Amygdala (tissue), 56 donors: ENCODE measurements at regions not wholly inside any gene's neighbourhood (a gene's known extent, or its start where the extent isn't known, plus 50 kb on each side); places are given as distances from the start of the nearest gene placed in this dataset.
"Not testable (repeated sequence)": the region's sequence is repeated elsewhere in the genome, so short reads cannot be mapped to it uniquely, and the experiment has no call there.

Source experiments
- DNase-seq, 56 donors: peaks; one replicate each; lab custom pipeline; 2025; lab: John Stamatoyannopoulos, UW

- DNase-seq: no peak
Measured at GRCh38 chrX:65331371-65331770, 203.2 kb downstream of the LAS1L start.

DNA sequence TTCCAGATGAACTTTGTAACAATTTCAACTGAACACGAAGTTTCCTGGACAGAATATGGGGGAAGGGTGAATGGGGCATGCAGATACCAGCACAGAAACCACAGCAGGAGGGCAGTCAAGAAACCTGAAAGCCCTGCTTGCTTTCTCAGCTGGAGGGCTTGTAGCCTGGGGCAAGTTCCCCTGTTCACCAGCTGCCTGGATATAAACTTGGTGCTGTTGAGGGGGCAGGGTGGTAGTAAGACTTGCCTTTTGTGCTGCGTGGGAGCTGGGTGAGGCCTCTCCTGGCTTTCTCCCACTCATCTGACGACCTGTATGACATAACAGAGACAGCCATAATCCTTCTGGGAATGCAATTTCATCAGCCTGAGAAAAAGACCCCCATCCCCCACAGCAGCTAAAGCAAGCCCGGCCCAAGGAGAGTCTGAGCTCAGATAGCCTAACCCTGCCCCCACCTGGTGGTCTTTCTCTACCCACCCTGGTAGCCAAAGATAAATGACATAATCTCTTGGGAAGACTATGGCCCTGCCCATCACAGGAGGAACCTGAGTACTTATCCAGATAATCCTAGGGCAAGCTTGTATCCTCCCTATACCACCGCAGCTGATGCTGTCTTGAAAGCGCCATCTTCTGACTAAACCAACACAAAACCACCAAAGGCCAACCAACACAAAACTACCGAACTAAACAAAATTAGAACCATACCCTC lies 234.3 kb downstream of the LAS1L start:
- DNase-seq: no peak

- not testable (repeated sequence) for DNase-seq
Measured at GRCh38 chrX:65282905-65283304, 251.7 kb downstream of the LAS1L start.

- no peak for DNase-seq
Measured at GRCh38 chrX:65273152-65273551, 261.4 kb downstream of the LAS1L start.

DNA sequence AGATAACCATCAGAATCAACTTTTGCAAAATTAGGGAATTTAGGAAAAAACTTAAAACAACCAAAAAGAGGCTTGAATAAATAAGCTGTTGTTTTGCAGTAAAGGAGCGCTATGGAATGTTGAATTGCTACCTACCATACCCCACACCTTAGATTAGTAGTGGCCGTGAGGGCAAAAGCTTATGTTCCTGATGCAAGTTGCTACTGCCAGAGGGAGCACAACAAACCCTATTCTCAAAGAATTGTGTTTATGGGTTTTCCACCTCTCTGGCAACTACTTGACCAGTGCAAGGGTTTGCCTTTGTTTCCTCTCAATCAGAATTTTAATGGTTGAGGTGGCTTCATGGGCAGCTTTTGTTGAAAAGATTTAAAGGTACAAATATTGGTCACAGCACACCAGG lies 268.1 kb downstream of the LAS1L start:
- DNase-seq: no peak

GRCh38 chrX:65253817-65254216 lies 277.6 kb upstream of the ZC4H2 start:
- no peak for DNase-seq

GRCh38 chrX:65241059-65241721 lies 264.9 kb upstream of the ZC4H2 start:
- DNase-seq: no peak

DNA sequence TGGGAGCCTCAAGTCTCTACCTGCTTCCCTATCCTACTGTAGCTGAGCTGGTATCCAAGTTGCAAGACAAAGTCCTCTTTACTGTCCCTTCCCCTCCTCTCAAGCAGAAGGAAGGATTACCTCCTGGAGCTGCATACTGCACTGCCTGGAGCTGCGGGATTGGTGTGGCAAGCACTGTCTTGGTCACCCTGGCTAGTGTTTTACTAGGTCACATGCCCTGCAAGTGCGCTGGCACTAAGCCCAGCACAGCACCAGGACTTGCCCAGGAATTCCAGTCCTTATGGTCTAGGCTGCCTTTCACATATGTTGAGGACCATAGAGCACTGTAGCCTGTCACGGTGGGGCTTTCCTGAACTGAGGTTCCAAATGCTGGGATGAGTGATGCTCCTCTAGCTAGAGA lies 227.3 kb upstream of the ZC4H2 start:
- no peak for DNase-seq

- peak in 10 of 56 donors; percentile 0 to 8 (median 2) for DNase-seq
Measured at GRCh38 chrX:65196758-65197360, 220.6 kb upstream of the ZC4H2 start.

GRCh38 chrX:65195621-65196020 lies 219.4 kb upstream of the ZC4H2 start:
- DNase-seq: no peak

- DNase-seq: no peak
Measured at GRCh38 chrX:65194547-65194946, 218.3 kb upstream of the ZC4H2 start.

- not testable (repeated sequence) for DNase-seq
Measured at GRCh38 chrX:65163325-65163724, 187.1 kb upstream of the ZC4H2 start.

DNA sequence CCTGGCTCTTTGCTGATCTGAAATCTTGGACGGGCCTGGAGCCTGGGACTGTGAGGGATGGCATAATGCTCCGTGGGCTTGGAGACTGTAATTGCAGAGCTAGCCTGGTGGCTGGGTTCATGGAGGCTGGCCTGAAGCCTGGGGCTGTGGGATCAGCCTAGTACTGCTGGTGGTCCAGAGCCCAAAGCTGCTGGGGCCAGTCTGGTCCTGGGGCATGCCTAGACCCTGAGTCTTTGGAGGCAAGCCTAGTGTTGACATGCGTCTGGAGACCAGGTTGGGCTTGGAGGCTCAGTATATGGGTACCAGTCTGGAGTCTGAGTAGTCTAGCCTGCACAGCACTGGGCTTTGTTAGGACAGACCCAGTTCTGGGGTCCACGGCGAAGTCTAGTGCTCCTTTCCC lies 172.0 kb upstream of the ZC4H2 start:
- DNase-seq: no peak

GRCh38 chrX:65136424-65136823 lies 160.2 kb upstream of the ZC4H2 start:
- no peak for DNase-seq

DNA sequence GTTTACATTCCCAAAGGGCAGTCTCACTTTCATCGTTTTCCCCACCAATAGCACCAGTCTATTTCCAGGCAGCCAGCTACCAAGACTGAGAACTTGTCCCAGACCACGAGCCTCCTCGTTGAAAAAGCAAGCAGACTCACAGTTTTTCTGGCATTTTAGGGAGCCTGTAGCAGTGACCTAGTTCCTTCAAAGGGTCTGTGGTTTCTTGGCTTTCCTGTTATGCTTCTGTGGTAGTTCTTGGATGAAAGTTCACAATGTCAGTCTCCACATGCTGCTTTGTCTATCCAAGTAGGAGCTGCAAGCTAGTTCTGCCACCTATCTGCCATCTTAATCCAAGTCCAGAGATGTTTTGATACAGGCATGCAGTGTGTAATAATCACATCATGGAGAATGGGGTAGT lies 151.6 kb upstream of the ZC4H2 start:
- no peak for DNase-seq

DNA sequence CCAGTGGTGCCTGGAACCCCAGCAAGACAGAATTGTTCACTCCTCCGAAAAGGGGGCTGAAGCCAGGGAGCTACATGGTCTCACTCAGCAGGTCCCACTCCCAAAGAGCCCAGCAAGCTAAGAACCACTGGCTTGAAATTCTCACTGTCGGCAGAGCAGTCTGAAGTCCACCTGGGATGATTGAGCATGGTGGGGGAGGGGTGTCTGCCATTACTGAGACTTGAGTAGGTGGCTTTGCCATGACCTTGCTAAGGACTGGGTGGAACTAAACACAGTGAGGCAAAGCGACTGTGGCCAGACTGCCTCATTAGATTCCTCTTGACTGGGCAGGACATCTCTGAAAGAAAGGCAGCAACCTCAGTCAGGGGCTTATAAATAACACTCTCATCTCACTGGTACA lies 122.6 kb upstream of the ZC4H2 start:
- DNase-seq: no peak

GRCh38 chrX:65093658-65094057 lies 117.4 kb upstream of the ZC4H2 start:
- DNase-seq: no peak

GRCh38 chrX:65073233-65073632 lies 97.0 kb upstream of the ZC4H2 start:
- no peak for DNase-seq

DNA sequence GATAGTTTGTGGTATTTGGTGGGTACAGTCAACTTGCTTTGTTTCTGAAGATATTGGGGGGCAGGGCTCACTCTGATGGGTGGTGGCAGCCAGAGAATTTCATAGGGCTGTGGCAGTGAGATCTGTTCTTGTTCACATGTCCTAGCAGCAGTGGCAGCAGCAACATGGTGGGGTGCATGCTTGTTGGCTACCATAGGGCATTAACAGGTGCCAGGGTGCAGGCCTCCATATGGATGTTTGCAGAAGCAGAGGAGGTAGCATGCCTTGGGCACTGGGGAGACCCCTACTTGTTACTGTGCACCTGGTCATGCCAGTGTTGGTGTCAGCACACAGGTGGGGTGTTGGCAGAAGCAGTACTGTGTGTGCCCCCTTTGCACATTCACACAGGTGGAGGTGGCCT lies 96.3 kb upstream of the ZC4H2 start:
- DNase-seq: no peak

DNA sequence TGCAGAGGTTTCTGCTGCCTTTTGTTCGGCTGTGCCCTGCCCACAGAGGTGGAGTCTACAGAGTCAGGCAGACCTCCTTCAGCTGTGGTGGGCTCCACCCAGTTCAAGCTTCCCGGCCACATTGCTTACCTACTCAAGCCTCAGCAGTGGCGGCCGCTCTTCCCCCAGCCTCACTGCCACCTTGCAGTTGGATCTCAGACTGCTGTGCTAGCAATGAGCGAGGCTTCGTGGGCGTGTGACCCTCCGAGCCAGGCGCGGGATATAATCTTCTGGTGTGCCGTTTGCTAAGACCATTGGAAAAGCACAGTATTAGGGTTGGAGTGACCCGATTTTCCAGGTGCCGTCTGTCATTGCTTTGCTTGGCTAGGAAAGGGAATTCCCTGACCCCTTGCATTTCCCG lies 82.4 kb upstream of the ZC4H2 start:
- DNase-seq: not testable (repeated sequence)

DNA sequence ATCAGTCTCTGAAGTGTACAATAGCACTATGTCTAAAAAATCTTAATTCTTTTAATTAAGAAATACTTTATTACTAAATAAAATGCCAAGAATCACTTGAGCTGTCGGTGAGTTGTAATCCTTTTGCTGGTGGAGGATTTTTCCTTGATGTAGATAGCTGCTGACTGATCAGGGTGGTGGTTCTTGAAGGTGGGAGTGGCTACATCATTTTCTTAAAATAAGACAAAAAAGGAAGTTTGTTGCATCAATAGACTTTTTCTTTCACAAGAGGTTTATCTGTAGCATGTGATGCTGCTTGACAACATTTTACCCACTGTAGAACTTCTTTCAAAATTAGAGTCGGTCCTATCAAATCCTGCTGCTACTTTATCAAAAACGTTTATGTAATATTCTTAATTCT lies 68.8 kb upstream of the ZC4H2 start:
- DNase-seq: no peak

GRCh38 chrX:65035446-65035770 lies 59.2 kb upstream of the ZC4H2 start:
- peak in 26 of 56 donors; percentile 0 to 51 (median 18) for DNase-seq
